GM18870 (cell line): ENCODE measurements at regions not wholly inside any gene's neighbourhood (a gene's known extent, or its start where the extent isn't known, plus 50 kb on each side); places are given as distances from the start of the nearest gene placed in this dataset.
"Not testable (repeated sequence)": the region's sequence is repeated elsewhere in the genome, so short reads cannot be mapped to it uniquely, and the experiment has no call there.

Source experiments
- ATAC-seq: cut with Tn5 transposase; IDR thresholded peaks from one replicate; pipeline ENCODE4 v1.9.1; 2021; ENCODE audit warnings: moderate library complexity; ENCODE audit not compliant: unreplicated experiment

DNA sequence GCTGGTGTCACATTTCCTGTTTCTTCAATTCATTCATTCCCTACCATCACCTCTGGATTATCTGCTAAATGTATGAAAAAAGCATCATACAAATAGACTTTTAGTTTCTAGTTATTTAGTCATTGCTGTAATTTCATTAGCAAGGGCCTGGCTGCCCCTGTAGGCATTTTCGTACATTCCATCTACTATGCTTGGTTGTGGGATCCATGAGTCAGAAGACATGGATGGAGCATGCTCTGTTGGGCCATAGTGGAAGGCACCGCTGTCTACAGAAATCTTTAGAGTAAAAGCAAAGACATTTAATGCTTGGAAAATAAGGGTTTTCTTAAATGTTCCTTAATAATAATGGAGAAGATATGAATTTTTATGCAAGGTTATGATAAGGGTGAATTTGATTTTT is 324.8 kb upstream of the MEIS1 start:
- no peak for ATAC-seq

DNA sequence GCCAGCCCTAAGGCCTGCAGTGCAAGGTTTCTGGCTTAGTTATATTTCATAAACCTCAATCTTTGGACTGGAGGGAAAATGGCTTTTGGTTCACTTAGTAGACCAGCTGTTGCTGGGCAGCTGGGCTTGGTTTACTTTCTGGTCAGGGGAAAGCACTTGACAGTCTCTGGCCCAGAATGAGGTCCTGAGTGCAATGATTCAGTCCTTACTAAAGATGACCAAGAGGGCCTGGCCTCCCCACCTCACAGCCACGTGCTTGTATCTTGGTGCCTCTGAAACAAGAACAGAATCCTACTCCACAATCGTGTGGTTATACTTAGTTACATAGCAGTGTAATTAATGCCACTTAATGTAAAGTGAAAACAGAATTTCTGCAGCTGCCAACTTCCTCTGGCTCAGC is 325.5 kb upstream of the MEIS1 start:
- ATAC-seq: no peak

DNA sequence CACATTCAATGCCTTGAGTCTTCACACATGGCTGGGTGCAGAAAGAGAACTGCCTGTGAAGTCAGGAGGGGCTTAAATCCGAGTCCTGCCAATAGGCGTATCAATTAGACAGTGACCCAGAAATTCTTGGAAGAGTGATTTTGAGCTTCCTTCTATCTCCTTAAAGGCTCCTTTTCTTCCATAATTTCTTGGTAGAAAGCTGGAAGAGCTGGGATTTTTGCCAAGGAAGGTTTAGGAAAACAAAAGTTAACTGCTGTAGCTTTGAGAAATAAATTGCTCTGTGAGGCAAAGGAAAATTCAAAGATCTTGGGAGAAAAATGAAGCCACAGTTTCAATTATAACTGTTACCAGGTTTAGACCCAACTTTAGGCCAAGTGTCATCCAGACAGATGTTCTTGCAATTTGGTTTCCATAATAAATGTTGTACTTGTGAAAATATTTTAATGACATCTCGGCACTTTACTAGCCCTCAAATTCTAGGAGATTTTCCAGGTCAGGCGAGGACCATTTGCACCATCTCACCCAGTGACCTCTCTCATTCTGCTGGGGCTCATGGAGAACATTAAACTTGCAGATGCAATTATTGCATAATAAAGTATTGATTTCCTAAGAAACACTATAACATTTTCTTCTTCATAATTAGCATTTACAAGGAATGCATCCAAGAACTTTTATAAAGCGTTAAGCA is 329.7 kb upstream of the MEIS1 start:
- ATAC-seq: no peak

DNA sequence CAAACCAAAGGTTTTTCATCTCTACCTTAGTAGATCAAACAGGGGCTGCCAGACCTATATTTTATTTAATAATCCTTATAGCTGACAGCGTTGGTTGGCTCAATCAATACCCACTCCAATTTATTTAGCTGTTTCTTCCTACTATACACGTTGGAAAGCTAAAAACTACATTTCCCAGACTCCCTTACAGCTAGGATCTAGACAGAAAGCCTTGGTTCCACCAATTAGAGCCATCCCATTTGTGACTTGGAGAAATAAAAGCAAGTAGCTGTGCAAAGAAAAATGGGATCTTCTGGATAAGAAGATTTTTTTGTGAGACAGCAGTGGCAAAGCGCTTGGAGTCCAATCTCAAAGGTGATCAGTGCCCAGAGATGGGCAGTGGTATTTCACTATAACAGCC is 331.3 kb upstream of the MEIS1 start:
- no peak for ATAC-seq

DNA sequence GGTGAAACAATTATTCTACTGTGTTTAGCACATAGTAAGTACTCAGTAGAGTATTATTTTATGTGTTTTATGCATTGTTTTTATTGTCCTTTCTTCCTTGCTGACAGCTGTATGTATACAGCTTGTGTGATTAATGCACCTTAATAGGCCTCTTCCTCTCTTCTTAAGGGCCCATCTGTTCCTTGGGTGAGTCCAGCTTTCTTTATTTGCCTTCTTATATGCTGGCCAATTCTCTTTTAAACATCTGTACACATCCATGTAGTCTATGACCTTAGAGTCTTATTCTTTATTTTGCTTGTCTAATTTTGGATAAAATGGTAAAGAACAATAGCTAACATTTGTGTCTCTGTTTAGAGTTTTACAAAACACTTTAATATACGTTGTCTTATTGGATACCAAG is 333.7 kb upstream of the MEIS1 start:
- ATAC-seq: no peak

DNA sequence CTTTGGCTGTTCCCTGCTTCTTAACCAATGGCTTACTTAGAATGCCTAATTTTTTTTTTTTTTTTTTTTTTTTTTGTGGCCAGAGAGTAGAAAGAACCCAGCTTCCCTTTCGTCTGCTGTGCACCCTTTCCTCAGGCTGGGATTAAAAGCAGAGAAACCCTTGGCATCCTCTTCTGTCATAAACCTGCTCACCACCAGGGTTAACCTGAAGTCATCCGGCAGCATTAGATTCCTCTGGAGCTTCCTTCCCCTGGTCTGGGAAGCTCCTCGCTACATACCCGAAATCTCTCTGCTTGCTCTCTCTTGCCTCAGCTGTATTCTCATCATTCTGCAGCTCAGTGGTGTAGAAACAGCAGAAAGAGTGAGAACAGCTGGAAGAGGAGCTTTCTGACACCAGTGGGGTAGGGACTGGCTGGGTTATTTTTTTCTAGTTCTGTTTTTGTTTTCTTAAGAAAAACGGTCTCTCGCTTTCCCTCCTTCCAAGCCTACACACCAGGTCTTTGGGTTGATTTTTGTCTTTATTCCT is 339.0 kb upstream of the MEIS1 start:
- ATAC-seq: no peak

DNA sequence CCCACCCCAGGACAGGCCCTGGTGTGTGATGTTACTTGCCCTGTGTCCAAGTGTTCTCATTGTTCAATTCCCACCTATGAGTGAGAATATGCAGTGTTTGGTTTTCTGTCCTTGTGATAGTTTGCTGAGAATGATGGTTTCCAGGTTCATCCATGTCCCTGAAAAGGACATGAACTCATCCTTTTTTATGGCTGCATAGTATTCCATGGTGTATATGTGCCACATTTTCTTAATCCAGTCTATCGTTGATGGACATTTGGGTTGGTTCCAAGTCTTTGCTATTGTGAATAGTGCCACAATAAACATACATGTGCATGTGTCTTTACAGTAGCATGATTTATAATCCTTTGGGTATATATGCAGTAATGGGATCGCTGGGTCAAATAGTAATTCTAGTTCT is 340.2 kb upstream of the MEIS1 start:
- ATAC-seq: not testable (repeated sequence)

DNA sequence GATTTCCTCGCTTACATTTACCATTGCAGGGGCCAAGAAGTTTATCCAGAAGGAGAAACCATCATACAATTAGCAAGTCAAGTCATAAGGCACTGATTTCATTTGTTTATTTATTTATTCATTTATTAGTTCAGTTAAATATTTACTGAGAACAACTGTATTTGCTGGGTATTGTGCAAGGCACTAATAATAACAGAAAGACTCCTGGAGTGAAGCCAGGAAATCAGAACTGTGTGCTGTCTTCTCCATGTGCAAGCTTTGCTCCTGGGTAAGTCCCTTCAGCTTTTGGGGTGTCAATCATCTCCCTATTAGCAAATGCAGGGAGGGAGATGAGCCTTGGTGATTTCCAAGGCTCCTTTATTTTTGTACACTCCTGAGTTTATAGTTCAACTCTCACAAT is 341.6 kb upstream of the MEIS1 start:
- no peak for ATAC-seq

DNA sequence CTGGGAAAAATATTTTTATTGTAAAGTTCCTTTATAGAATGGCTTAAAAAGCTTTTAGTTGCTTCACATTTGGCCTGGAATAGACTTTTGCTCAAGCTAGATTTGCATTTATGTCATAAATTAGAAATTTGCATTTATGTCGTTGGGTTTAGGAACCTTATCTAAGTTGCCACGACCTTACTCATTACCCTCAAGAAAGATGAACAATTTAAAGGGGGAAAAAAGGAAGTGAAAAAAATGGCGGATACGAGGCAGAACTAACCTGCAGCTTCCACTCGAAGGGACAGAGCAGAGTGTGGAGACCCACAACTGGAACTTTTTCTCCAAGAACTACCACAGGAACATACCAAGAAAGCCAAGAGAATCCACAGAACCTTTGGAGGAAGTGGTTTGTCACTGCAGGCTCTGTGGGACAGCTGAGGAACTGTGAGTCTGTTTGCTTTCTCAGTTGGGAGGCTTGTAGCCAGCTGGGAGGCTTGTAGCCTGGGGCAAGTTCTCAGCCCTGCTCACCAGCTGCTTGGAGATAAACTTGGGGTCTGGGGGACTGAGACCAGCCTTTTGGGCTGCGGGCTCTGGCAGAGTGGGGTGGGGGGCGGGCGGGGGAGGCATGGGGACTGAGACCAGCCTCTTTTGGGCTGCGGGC is 349.9 kb upstream of the MEIS1 start:
- no peak for ATAC-seq

DNA sequence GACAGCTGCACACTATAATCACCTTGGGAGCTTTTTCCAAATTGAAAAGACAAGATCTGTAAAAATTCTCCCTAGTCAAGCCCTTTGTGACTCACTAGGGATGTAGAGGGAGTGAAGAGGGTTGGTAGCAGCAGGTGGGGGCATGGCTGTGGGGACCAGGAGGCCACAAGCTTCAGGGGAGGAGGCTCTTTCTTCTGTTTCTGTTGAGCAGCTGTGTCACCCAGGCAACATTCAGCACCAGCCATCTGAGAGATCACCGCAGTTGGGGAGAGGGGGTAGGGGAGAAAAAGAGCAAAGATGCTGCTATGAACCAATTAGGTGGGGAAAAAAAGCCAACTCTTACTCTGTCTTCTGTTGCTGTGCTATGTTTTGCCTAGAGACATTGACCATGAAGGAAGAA is 352.3 kb upstream of the MEIS1 start:
- no peak for ATAC-seq

DNA sequence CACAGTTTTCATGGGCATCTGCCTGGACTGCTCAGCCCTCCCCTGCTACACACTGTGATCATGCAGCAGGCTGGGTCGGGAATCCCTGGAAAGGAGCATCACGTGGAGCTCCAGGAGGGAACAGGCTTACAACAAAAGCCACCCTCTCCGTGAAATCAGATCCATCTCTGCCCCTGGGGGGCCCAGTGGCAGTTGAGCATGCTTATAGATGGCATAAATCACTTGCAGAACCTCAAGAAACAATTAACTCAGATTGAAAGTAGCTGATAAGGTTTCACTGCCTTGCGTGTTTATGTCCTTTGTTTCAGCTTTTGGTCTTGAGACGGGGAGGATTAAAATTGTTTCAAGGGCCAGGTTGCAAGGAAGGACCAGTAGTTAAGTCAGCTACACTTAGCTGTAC is 354.8 kb upstream of the MEIS1 start:
- no peak for ATAC-seq

DNA sequence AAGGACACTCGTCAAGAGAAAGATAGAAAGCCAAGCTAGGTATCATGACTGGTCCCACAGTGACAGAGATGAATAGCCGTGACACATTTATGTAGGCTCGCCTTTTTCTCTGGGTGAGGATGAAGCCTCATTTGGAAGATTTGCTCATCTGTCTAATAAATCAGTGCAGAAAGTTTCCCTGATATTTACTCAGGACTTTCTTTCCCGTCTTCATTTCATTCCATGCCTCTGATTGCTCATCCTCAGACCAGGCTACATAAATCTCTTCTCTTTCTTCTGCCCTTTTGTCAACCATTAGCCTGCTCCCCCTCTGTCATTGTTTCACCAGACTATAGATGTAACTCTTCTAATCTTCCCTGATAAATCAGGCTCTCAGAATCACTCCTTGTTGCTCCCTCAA is 361.8 kb upstream of the MEIS1 start:
- ATAC-seq: no peak

DNA sequence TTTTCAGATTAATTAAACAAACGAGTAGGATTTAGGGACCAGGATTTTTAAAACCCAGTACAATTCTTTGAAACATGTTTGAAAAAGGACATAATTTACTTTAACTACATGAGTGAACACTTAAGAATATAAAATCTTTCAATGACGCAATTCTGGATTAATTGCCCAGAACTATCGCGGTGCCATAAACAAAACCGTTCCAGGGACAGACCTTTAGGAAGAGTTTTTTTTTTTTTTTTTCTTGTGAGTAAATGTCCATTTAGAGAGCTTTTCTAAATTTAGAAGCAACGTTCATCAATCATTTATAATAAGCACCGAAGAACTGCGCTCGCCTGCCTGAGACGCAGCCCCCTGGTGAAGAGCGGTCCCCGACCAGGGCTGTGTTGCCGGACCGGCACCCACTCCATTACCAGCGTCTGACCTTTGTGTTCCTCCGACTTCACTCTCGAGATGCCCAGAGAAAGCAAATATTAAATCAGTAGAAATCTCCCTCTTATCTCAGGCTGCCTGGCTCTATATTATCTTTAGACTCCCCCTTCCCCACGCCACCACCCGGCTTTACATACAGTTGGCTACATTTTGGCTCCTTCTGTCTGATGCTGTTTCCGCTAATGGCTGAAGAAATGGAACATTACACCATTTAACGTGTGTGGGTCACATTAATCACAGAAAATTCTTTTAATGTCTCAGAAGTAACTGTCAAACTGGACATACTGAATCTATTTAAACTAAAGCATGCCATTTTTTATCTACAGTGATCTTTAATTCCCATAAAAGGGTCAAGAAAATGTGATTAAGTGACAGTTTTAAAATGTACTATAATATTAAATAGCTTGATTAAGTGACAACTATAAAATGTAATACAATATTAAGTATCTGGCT is 364.0 kb upstream of the MEIS1 start:
- ATAC-seq: no peak

DNA sequence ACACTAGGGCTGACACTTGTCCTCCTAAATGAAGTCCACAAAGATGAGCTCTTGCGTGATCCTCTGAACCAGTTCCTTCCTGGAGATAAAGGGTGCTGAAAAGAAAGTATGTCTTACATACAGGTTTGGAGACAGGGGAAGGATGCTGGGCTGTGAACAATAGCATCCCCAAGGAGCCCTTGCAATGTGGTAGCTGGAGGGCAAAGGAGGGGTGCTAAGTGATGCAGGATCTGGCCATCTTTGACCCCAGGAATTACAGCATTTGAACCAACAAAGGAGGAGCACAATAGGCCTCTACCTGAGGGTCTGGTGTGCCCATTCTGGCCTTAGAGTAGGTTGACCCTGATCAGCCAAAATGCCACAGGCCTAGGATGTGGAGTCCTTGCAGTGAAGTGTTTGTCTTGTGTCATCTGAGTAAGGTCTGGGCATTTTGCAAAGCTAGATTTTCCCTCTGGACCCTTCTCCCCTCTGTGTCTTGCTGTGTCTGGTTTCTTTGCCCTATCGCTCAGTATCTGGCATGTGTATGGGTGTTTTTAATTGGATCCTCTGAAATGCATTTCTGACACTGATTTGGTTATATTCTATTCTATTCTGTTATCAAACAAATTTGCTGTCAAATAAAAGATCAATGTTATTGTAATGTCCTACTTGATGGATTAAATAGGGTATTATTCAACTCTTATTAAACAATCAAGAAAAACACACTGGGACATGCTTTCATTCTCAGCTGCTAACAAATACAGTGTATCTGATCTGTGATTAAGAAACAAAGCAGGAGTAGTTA is 364.8 kb upstream of the MEIS1 start:
- ATAC-seq: no peak

DNA sequence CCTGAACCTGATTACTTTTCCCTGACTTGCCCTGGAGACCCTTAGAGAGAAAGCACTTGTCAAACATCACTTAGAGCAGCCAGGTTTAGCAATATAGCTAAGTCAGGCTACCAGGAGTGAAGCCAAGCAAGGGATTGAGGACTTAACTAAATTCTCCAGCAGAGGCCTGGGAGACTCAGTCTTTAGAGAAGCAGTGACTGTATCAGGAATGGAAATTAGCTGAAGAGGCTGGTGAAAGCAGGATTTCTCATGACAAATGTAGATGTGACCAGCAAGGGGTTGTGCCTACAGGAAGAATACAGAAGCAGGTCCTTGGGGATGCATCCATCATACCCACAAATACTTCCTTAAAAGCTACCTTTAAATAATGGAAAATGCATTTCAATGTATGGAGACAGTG is 368.9 kb upstream of the MEIS1 start:
- no peak for ATAC-seq

DNA sequence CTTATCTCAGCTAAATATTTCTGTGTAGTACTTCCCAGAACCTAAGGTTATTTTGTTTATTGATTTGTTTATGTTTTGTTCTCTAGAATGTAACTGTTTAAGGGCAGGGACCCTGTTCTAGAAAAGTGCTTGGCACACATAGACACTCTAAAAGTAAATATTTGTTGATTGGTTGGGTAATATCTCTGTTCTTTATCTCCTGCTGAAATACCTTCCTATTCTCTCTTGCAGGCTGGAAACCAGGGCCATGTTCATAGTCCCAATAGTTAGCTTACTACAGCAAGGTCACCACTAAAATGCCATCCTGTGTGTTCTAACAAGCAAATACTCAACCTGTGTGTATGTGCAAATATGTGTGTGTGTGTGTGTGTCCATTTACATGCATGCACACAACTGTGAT is 375.6 kb upstream of the MEIS1 start:
- no peak for ATAC-seq

DNA sequence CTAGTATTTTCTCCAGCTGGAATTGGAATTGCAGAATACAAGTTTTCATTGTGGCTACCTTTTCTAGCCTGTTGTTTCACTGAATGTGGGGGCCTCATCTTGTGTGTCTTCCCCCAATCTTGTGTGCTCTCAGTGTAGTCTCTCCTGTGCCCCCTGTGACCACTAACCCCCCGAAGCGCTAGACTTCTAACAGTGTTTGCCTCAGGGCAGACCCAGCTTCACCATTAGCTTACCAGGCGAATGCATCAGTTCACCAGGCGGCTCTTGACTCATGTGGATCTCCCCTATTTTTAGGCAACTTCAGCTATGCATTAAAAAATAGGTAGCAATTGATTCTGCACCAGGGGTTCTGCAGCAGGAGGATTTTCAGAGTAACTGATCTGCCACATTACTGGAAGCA is 376.2 kb upstream of the MEIS1 start:
- no peak for ATAC-seq

DNA sequence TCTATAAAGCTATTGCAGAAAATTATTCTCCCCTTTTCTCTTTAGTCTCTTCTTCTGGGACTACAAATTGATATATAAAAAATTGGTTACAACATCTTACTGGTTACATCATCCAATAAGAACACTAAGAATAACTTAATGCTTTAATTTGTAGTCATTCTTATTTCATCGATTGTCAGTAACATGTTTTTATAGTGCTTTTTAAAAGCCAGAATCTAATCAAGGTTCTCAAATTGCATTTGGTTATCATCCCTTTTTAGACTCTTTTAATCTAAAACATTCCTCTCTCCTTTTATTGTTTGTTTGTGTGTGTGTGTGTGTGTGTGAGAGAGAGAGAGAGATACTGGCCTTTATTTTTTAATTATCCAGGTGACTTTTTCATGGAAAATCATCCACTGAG is 377.1 kb upstream of the MEIS1 start:
- no peak for ATAC-seq

DNA sequence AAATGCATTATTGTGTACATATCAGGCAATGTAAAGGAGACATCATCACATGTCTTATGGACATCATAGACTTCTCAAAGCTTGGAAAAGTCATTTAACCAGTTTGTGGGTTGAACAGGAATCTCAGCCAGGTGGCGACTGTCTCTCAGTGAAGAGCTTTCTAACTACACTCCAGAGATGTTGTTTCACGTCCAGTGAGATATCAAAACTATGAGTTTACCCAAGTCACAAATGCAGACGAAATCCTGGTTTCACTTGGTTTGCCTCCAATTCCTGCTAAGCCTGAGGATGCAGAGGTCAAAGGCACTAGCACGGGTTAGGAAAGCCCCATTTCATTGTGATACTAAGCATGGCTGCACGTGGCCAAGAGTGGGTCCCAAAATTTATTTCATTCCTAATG is 384.5 kb upstream of the MEIS1 start:
- ATAC-seq: no peak

DNA sequence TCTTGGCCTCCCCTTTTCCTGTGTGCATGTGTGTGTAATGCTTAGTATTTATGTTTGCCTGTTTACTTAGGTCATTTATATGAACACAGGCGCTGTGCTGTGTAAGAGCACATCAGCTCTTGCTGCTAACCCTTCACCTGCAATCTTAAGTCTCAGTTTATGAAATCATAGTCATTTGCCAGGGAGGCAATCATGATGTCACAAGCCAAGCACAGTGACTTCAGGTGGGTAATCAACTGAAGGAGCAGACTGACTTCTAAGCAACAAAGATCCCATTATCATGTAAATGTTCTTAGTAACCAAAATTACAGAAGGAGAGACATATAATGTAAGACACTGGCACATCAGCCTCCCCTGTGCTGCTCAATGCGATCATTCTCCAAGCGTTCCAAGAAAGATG is 386.3 kb upstream of the MEIS1 start:
- ATAC-seq: no peak
